Cardiac fibroblast (primary cell): ENCODE measurements at regions not wholly inside any gene's neighbourhood (a gene's known extent, or its start where the extent isn't known, plus 50 kb on each side); places are given as distances from the start of the nearest gene placed in this dataset.

Experiments used
- DNase-seq, 2 donors: peaks; one replicate each; pipeline versions ENCODE4 v3.0.0 to v3.0.0-alpha.2; 2010; ENCODE audit warnings: low read depth in 2 of 2
- H3K4me3 ChIP-seq, 2 donors: replicated peaks in 1 of 2; 1 replicate in 1 of 2; 2 replicates in 1 of 2; pipeline ENCODE4 v1.5.1; 2011; ENCODE audit warnings: low read depth in 2 of 2, low read length in 2 of 2, mild to moderate bottlenecking in 2 of 2, moderate library complexity in 1 of 2
- CTCF ChIP-seq: IDR thresholded peaks from one replicate; pipeline ENCODE4 v1.5.1; 2011; ENCODE audit warnings: low read depth, mild to moderate bottlenecking, low read length, inconsistent platforms

- no peak overlapping the region for H3K4me3 ChIP-seq
- TF ChIP-seq CTCF = no peak
- DNase-seq = no peak
Observed at GRCh38 chr13:109857803-109858202, 71.4 kb upstream of the IRS2 start.

GRCh38 chr13:109857325-109857724 lies 70.9 kb upstream of the IRS2 start:
- H3K4me3 ChIP-seq = no peak overlapping the region
- no peak for DNase-seq
- TF ChIP-seq CTCF = no peak

- no peak for DNase-seq
- no peak for TF ChIP-seq CTCF
- no peak overlapping the region for H3K4me3 ChIP-seq
Observed at GRCh38 chr13:109856350-109856749, 70.0 kb upstream of the IRS2 start.

- DNase-seq = no peak
- no peak overlapping the region for H3K4me3 ChIP-seq
- no peak for TF ChIP-seq CTCF
Observed at GRCh38 chr13:109853153-109853552, 66.8 kb upstream of the IRS2 start.

GRCh38 chr13:109846185-109846584 lies 59.8 kb upstream of the IRS2 start:
- DNase-seq = no peak
- TF ChIP-seq CTCF = no peak
- no peak overlapping the region for H3K4me3 ChIP-seq

GRCh38 chr13:109844396-109844795 lies 58.0 kb upstream of the IRS2 start:
- peak in 1 of 2 donors; percentile 39 for DNase-seq
- TF ChIP-seq CTCF = no peak
- H3K4me3 ChIP-seq = no peak overlapping the region

GRCh38 chr13:109843695-109844094 lies 57.3 kb upstream of the IRS2 start:
- no peak for TF ChIP-seq CTCF
- DNase-seq = no peak
- H3K4me3 ChIP-seq = no peak overlapping the region
